ENCODE measurements at regions not wholly inside any gene's neighbourhood (a gene's known extent, or its start where the extent isn't known, plus 50 kb on each side); places are given as distances from the start of the nearest gene placed in this dataset.

DNA sequence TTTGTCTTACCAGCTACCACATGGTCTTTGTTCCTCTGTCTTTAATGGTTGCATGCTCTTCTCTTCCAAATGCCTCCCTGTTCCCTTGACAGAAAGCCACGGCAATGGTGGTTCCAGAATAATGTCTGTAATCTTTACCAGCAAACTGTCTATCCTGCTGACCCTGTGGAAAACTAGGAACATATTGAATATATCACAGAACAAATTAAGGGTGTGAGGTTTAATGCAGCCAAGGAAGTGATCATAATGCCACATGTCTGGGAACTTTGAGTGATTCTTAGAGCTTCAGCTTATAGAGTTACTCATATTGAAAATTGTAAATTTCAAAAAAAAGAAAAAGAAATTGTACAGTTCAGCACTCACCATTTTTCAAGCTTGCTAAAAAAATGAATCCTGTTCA, 282.9 kb upstream of the RARB start:
- H3K27me3 ChIP-seq, result no peaks in the 10 kb centered on the region
- H3K36me3 ChIP-seq, result no peaks in the 10 kb centered on the region
- no peaks in the 10 kb centered on the region for H3K4me1 ChIP-seq

DNA sequence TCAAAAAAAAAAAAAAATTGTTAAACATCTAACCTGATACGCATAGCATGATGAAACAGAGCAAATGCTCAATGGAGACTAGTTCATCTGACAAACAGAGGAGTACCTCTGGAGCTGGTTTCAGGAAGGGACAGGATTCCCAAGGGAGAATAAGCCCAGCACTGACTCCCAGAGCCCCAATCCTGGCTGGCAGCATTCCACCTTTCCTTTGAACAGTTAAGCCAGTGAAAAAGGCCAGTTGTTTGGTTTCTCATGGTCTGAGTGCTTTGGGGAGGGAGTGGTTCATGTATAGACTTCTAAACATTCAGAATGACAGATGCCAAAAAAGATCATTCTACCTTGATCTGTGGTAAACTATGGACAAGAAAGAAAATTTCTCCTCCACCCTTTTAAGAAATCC, 277.9 kb upstream of the RARB start:
- no peaks in the 10 kb centered on the region for H3K36me3 ChIP-seq
- DNase-seq (ENCODE audit: low spot score), result no peak
- no peaks in the 10 kb centered on the region for H3K9me3 ChIP-seq
- TF ChIP-seq, protein P1, sequence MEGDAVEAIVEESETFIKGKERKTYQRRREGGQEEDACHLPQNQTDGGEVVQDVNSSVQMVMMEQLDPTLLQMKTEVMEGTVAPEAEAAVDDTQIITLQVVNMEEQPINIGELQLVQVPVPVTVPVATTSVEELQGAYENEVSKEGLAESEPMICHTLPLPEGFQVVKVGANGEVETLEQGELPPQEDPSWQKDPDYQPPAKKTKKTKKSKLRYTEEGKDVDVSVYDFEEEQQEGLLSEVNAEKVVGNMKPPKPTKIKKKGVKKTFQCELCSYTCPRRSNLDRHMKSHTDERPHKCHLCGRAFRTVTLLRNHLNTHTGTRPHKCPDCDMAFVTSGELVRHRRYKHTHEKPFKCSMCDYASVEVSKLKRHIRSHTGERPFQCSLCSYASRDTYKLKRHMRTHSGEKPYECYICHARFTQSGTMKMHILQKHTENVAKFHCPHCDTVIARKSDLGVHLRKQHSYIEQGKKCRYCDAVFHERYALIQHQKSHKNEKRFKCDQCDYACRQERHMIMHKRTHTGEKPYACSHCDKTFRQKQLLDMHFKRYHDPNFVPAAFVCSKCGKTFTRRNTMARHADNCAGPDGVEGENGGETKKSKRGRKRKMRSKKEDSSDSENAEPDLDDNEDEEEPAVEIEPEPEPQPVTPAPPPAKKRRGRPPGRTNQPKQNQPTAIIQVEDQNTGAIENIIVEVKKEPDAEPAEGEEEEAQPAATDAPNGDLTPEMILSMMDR (IDR thresholded peaks at IDR 0.05), result no peak
- H3K27me3 ChIP-seq, result no peaks in the 10 kb centered on the region
- H3K4me3 ChIP-seq, result no peak overlapping the region
- no peaks in the 10 kb centered on the region for H3K4me1 ChIP-seq
- no peak overlapping the region for H3K27ac ChIP-seq

More for the DNA sequence above, 282.9 kb upstream of the RARB start:
- no peak for DNase-seq (ENCODE audit: low spot score)
- Histone ChIP-seq H3K4me3 (no peak overlapping the region), H3K9me3 (no peaks in the 10 kb centered on the region), H3K27ac (no peak overlapping the region)
- TF ChIP-seq, protein P1 (IDR thresholded peaks at IDR 0.05), result no peak

DNA sequence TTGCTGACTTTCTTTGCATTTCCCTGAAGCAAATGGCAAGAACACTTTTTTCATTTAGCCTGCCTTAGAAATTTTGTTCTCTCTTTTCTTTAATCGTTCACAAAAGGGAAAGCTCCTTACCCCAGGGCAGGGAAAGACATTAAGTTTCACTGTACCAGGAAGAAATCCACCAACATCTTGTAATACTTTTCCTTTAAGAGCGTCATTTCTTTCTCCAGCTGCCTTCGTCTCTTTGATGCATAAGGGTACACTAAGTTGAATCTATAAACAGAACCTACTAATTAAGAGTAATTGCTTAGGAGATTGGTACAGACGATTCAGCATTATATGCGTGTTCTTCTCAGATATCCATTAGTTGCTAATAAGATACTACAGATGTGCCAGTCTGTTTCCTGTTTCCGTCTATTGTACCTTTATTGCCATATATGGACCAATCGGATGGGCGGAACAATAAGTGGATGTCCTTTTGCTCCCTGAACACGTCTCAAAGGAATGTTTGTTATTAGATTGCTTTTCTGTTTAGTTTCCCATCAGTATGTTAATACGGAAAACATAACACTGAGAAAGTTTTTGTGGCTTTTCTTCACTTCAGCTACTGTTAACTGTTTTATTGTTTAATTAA, 276.7 kb upstream of the RARB start:
- Histone ChIP-seq H3K4me1 (no peaks in the 10 kb centered on the region), H3K4me3 (peak overlapping the region in 1 of 2 donors; percentile 5), H3K27ac (peak overlapping the region in 1 of 2 donors; percentile 53), H3K9me3 (no peaks in the 10 kb centered on the region), H3K36me3 (no peaks in the 10 kb centered on the region), H3K27me3 (no peaks in the 10 kb centered on the region)
- TF ChIP-seq, protein P1 (IDR thresholded peaks at IDR 0.05), result no peak
- no peak for DNase-seq (ENCODE audit: low spot score)

DNA sequence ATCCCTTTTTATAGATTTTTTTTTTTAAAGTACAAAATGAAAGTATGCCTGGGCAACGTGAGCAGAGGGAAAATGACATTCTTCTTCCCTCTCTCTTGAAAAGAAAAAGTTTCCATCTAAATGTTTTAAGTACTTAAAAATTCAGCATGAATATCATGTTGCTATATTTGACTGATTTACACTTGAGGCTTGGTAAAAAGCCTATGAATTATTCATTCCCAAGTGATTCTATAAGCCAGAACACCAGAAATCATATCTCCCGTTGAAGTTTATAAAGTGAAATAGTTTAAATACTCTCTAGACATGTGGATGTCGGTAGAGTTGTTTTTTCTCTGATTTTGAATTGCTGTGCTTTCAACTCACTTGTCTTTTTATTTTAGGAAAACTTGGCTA, 276.2 kb upstream of the RARB start:
- DNase-seq (ENCODE audit: low spot score), result no peak

DNA sequence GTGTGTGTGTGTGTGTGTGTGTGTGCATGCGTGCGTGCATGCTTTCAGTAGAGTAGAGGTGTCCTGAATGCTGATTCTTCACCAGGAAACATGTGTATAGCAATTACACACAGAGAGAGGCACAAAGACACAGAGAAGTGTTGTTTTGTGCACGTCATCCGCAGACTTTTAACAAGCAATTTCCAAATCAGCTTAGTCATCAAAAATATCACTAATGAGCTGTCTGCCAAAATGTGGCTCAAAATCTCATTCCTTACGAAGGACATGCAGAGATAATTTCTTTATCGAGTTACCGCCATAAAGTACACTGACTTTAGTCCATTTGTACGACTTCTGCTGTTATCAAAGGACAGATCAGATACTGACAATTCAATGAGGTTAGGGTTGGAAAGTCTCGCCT, 274.9 kb upstream of the RARB start:
- Histone ChIP-seq H3K9me3 (no peaks in the 10 kb centered on the region), H3K27ac (no peak overlapping the region), H3K27me3 (no peaks in the 10 kb centered on the region), H3K4me3 (no peak overlapping the region), H3K4me1 (no peaks in the 10 kb centered on the region), H3K36me3 (no peaks in the 10 kb centered on the region)
- TF ChIP-seq, protein P1 (IDR thresholded peaks at IDR 0.05), result no peak
- no peak for DNase-seq (ENCODE audit: low spot score)

More for the DNA sequence above, 276.2 kb upstream of the RARB start:
- Histone ChIP-seq H3K4me1 (no peaks in the 10 kb centered on the region), H3K9me3 (no peaks in the 10 kb centered on the region), H3K4me3 (peak overlapping the region in 1 of 2 donors; percentile 5), H3K27me3 (no peaks in the 10 kb centered on the region), H3K36me3 (no peaks in the 10 kb centered on the region), H3K27ac (peak overlapping the region in 1 of 2 donors; percentile 53)
- TF ChIP-seq, protein P1 (IDR thresholded peaks at IDR 0.05), result no peak

DNA sequence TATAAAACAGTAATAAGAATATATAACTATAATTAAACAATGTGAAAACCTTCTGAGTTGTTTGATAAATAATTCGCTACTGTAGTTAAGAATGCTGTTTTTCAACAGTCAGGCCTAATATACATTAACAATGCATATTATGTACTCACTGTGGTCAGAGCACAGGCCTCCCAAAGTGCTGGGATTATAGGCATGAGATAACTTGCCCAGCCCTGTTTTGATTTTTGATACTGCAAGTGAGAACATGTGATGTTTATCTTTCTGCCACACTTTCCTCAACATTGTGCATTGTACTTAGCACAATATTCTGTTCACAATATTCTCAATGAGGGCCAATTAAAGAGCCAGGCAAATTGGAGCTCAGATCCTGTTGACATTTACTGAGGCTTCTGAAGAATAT, 274.5 kb upstream of the RARB start:
- H3K27ac ChIP-seq, result no peak overlapping the region
- DNase-seq (ENCODE audit: low spot score), result no peak
- no peak overlapping the region for H3K4me3 ChIP-seq
- H3K9me3 ChIP-seq, result no peaks in the 10 kb centered on the region
- no peaks in the 10 kb centered on the region for H3K27me3 ChIP-seq
- TF ChIP-seq, protein P1 (IDR thresholded peaks at IDR 0.05), result no peak
- H3K4me1 ChIP-seq, result no peaks in the 10 kb centered on the region
- H3K36me3 ChIP-seq, result no peaks in the 10 kb centered on the region

All from right atrium auricular region (tissue), 2 donors.